Nucleus accumbens (tissue), 56 donors: ENCODE measurements at regions not wholly inside any gene's neighbourhood (a gene's known extent, or its start where the extent isn't known, plus 50 kb on each side); places are given as distances from the start of the nearest gene placed in this dataset.
A peak's percentile ranks its signal among the peaks of the same experiment; 100 is the strongest.

Experiments
- DNase-seq, 56 donors: peaks; one replicate each; lab custom pipeline; 2025; lab: John Stamatoyannopoulos, UW

DNA sequence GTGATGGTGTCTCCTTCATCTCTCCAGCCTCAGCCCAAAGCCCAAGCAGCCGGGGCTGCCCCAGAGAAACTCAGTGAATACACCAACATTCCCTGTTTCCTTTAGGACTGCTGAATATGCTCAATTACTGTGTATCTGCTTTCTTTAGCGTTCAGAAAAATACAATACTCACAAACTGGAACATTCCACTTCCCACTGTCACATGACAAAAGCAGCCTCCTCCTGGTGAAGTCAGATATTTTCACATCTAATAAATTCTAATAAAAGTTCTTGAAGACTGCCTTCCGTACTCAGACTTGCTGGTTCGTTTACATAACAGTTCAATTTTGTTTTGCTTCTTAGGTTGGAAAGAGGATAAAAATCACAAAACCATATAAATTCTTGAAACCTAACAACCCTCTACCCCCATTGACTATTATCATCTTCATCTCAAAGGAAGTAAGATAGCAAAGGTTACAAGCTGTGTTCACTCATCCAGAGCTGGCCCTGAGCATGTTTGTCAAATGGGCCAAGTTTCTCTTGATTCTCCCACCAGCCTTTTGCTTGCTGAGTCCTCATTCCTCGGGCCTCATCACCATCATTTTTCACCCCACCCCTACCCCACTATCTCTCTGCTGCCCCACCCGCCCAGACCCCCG is 190.8 kb upstream of the HNRNPA3 start:
- no peak for DNase-seq

- no peak for DNase-seq
Observed at GRCh38 chr2:177024765-177025164, 187.8 kb upstream of the HNRNPA3 start.

- no peak for DNase-seq
Observed at GRCh38 chr2:177026253-177026652, 186.3 kb upstream of the HNRNPA3 start.

GRCh38 chr2:177026956-177027355 is 185.6 kb upstream of the HNRNPA3 start:
- no peak for DNase-seq

- DNase-seq, result no peak
Observed at GRCh38 chr2:177028296-177028695, 184.3 kb upstream of the HNRNPA3 start.

- no peak for DNase-seq
Observed at GRCh38 chr2:177029075-177029474, 183.5 kb upstream of the HNRNPA3 start.

- DNase-seq, result no peak
Observed at GRCh38 chr2:177029501-177029900, 183.1 kb upstream of the HNRNPA3 start.

DNA sequence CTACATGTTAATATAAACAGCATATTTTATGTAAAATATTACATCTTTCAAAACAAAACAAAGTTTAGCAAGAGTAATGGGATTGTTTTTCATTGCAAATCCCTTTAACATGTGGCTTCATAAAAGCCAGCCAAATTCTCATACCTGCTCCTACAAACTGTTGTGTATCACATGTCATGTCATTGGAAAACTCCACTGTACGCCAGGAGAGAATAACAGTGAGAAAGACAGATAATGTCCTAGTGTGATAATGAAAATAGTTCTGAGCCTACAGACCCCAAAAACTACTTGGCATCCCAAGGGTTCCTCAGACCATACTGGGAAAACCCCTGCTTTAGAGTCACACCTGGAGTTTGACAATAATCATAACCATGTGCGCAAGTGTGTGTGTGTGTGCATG is 182.7 kb upstream of the HNRNPA3 start:
- no peak for DNase-seq

GRCh38 chr2:177030451-177031105 is 182.0 kb upstream of the HNRNPA3 start:
- DNase-seq, result peak in 48 of 56 donors; percentile 1 to 75 (median 28)

DNA sequence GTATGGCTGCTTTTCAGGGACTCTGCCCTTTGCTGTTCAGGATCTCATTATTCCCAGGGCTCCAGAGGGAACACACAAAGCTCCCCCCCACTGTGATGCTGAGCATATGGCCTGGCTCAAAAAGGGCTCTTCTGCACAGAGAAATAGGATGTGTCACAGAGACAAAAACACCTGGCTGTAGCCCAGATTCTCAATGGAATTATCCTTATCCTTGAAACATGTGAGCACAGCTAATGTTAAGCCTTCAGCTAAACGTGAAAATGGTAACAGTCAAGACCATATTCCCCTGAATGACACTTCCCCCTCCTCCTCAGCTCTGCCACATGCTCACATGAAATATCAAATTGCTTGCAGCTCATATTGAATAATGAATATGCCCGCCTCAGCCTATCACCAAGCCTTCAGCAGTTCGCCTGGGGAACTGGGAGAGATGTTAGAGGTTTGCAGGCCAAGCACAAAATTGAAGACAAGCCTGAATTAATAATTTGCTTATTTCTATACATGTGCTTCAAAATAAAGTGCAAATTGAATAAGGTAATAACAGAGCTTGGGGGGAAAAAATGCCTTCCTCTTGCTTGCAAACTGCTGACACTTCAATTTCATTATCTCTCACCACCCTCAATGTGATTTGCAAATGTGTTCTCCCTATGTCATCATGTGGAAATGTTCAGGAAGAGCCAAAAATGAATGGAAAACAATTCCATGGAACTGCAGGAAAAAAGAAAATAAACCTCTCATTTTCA is 181.0 kb upstream of the HNRNPA3 start:
- peak in 1 of 56 donors; percentile 15 for DNase-seq

DNA sequence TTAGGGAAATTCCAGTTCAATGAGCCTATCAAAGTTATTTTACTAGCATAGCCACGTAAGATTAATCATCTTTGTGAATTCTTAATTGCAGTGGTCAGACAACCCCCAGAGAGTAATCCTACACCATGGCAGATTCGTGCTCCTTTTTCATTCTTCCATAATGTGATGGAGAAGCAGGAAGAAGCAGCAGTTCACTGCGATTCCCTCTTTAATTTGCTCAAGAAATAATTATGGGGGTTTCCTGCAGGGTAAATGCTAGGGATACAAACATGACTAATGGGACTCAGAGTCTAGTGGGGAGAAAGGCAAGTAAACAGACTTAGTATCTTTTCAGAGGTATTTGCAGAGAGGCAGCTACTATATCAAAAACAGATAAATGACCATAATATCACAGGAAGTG is 175.8 kb upstream of the HNRNPA3 start:
- no peak for DNase-seq

DNA sequence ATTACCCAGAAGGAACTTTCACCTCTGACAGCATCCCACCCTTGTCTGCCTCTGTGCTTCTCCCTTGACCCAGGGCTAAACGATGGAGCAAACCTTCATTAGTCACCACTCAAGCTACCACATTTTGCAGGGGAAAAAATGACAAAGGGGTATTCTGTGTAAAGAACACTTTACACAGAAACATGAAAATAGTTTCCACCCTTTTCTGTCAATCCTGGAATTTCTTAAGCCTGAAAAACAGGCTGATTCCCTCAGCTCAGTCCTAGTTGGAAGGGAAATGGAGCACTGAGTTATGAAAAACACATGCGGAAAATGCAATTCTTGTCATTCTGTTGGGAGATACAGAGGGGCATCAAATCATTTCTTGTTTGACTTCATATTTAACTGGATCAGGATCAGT is 175.0 kb upstream of the HNRNPA3 start:
- no peak for DNase-seq

DNA sequence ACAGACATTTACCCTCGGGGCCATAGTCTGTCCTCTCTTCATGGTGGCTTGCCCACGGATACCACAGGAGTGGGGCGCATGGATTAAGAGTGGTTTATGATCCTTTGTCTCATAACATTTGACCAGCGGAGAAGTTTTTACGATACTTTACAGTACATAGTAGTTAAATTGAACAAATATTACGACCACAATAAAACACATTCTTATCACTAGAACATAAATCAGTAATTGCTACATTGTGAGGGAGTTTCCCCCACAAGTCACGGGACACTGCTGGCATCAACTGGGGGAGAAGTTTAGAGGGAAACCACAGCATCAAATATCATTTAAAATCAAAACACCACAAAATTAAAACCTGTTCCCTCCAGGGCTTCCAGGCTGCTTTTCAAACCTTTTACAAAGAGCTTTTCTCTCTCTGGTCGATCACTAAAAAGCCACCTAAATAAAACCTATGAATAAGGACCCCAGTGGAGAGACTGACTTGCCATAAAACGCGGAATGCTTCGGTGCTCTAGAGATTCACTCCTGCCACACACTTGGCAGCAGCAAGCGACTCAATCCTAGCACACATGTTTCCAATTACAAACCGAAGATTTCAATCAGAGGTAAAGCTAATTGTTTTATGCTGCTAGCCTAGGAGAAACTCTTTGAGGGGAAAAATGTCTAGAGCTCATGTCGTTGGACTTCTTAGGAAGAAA is 173.7 kb upstream of the HNRNPA3 start:
- no peak for DNase-seq

DNA sequence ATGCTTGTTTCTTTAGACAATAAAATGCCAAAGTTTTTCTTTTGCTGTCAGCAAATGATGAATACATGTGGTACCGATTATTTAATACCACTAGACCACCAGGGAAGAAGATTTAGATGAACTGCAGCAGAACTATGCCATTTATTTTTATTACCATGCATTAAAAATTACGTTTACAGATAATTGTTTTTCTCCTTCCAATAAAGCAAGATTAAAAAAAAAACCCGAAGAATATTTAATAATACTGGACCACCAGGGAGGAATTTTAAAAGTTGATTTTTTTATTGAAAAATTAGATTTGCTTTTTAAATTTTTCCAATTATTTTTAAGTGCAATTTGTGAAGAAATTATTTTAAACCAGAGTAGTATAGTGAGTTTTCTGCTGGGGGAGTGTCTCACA is 170.3 kb upstream of the HNRNPA3 start:
- no peak for DNase-seq

DNA sequence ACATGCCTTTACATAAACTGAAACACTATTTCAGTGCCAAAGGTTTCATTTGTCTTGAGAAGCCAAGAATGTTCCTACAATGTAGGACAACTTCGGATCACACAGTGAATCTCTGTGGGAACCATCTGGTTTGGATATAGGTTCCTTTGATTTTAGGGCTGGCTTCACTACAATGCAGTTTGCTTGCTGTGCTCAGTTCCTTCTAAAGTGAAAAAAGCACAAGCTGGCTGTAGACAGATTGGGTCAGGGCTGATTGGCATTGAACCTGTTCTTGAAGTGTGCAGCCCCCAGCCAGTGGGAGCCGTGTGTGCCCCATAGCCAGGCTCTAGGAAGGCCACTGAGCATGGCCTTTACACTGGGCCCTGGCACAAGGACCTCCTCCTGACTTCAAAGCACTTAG is 167.9 kb upstream of the HNRNPA3 start:
- DNase-seq, result no peak

GRCh38 chr2:177048981-177049380 is 163.6 kb upstream of the HNRNPA3 start:
- DNase-seq, result no peak

- no peak for DNase-seq
Observed at GRCh38 chr2:177051278-177051677, 161.3 kb upstream of the HNRNPA3 start.

DNA sequence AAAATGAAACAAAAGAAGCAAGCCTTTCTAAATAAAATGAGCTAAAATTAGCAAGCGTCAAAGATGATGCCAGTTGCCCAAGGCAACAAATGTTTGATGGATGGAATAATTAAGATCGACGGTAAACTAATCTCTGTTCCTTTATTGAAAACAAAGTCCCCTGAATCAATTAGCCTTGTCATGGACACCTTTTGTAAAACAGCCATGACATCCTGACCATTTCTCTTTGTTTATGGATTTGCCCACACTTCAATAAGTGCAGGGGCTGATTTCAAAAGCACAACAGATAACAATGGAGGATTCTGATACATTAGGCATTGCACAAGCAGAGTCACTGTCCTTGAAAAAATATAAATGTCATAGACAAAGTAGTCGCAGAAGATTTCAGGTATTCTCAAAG is 160.1 kb upstream of the HNRNPA3 start:
- DNase-seq, result no peak

GRCh38 chr2:177053038-177053437 is 159.6 kb upstream of the HNRNPA3 start:
- no peak for DNase-seq

- DNase-seq, result no peak
Observed at GRCh38 chr2:177053716-177054115, 158.9 kb upstream of the HNRNPA3 start.

DNA sequence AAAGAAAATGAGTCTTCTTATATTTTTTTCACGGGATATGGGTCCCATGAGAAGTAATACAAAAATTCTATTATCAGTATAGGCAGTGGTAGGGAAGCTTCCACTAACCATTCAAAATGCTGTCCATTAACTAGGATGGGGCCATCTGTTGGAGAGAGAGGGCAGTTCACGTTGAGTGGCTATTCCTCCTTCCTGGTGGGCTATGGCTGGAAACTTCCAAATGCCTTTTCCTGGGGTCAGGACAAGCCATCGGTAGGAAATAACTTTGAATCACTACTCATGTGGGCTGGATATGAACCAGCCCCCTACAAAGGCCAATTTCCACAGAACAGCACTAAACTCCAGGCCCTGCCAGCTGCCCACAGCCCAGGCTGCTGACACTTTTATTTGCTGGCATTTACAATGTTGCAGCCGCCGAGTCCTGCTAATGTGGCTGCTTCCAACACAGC is 156.1 kb upstream of the HNRNPA3 start:
- no peak for DNase-seq
